ENCODE measurements at regions not wholly inside any gene's neighbourhood (a gene's known extent, or its start where the extent isn't known, plus 50 kb on each side); places are given as distances from the start of the nearest gene placed in this dataset.

DNA sequence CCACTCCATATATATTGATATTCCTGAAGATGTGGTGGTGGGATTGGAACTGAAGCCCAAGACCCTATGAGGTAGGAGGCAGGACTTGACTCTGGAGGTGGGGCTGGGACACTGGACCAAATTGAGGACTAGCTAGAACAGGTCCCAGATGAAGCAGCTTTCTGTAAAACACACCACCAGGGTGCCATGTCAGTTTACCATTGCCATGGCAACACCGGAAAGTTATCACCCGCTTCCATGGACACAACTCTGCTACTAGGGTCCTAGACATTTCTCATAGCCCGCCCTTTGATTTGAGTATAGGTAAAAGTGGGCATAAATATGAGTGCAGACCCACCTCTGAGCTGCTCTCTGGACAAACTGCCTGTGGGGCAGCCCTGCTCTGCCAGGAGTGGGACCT is 490.5 kb upstream of the PFKP start:
- TF ChIP-seq, protein P1, sequence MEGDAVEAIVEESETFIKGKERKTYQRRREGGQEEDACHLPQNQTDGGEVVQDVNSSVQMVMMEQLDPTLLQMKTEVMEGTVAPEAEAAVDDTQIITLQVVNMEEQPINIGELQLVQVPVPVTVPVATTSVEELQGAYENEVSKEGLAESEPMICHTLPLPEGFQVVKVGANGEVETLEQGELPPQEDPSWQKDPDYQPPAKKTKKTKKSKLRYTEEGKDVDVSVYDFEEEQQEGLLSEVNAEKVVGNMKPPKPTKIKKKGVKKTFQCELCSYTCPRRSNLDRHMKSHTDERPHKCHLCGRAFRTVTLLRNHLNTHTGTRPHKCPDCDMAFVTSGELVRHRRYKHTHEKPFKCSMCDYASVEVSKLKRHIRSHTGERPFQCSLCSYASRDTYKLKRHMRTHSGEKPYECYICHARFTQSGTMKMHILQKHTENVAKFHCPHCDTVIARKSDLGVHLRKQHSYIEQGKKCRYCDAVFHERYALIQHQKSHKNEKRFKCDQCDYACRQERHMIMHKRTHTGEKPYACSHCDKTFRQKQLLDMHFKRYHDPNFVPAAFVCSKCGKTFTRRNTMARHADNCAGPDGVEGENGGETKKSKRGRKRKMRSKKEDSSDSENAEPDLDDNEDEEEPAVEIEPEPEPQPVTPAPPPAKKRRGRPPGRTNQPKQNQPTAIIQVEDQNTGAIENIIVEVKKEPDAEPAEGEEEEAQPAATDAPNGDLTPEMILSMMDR (IDR thresholded peaks at IDR 0.05): no peak
- no peak for TF ChIP-seq POLR2AphosphoS5 (IDR thresholded peaks at IDR 0.05)
- TF ChIP-seq POLR2A (IDR thresholded peaks at IDR 0.05): no peak
